ENCODE measurements at regions not wholly inside any gene's neighbourhood (a gene's known extent, or its start where the extent isn't known, plus 50 kb on each side); places are given as distances from the start of the nearest gene placed in this dataset.

DNA sequence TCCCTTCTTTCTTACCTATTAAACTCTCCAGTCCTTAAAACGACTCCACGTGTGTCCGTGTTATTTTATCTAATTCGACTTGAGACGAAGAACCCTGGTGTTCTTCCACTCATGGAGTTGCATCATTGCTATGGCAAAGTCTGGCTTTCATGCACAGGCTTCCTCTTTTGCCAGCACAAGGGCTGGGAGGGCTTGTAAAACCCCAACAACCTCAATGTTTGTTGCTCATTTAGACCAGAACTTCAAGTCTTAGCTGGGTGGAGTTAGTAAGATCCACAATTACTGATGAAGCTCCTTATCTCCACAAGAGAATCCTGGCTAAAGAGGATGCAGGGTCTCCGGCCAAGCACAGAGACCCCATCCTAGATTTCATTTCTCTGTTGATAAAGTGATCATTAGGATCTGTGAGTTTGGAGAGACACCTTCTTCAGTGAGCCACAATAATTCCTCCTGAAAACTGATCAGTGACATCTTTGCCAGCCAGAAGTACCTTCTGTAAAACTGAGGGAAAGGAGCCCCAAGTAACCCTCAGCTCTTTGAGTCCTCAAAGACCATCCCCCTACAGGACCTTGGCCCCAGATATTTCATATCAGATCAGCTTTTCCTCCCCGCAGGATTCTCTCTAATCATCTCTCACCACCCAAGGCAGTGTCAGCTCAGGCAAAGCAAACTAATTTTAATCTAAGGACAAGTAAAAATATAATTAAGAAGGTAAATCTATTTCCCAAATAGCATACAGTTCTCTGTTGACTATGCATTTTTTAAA is 514.6 kb downstream of the FUT8 start:
- Histone ChIP-seq H3K27me3 (ENCODE audit: control insufficient read depth in 3 of 3, insufficient read depth in 3 of 3, low read length in 2 of 3) (no peaks in the 10 kb centered on the region), H3K4me1 (ENCODE audit: control insufficient read depth in 5 of 5, insufficient read depth in 5 of 5, low read length in 5 of 5) (no peaks in the 10 kb centered on the region), H3K9ac (ENCODE audit: insufficient read depth in 1 of 2, low read length in 2 of 2) (no peak overlapping the region), H3K4me3 (no peak overlapping the region), H3K36me3 (ENCODE audit: control insufficient read depth in 4 of 4, insufficient read depth in 4 of 4, low read length in 4 of 4) (no peaks in the 10 kb centered on the region), H3K9me3 (ENCODE audit: control insufficient read depth in 4 of 4, insufficient read depth in 3 of 4, low read length in 3 of 4) (peaks cover 0 to 2% (median 0%) of the 10 kb centered on the region in 4 donors), H3K27ac (ENCODE audit: low read depth in 1 of 2, low read length in 1 of 2) (no peak overlapping the region)
- ATAC-seq (ENCODE audit: insufficient read depth, low FRiP score) = no peak
- TF ChIP-seq, protein P1, sequence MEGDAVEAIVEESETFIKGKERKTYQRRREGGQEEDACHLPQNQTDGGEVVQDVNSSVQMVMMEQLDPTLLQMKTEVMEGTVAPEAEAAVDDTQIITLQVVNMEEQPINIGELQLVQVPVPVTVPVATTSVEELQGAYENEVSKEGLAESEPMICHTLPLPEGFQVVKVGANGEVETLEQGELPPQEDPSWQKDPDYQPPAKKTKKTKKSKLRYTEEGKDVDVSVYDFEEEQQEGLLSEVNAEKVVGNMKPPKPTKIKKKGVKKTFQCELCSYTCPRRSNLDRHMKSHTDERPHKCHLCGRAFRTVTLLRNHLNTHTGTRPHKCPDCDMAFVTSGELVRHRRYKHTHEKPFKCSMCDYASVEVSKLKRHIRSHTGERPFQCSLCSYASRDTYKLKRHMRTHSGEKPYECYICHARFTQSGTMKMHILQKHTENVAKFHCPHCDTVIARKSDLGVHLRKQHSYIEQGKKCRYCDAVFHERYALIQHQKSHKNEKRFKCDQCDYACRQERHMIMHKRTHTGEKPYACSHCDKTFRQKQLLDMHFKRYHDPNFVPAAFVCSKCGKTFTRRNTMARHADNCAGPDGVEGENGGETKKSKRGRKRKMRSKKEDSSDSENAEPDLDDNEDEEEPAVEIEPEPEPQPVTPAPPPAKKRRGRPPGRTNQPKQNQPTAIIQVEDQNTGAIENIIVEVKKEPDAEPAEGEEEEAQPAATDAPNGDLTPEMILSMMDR (IDR thresholded peaks at IDR 0.05; ENCODE audit: control extremely low read depth, extremely low read depth) = no peak
- WGBS, 2 donors = 70 to 76% methylated on average over 7 of the region's 7 CpGs
- DNase-seq = no peak

DNA sequence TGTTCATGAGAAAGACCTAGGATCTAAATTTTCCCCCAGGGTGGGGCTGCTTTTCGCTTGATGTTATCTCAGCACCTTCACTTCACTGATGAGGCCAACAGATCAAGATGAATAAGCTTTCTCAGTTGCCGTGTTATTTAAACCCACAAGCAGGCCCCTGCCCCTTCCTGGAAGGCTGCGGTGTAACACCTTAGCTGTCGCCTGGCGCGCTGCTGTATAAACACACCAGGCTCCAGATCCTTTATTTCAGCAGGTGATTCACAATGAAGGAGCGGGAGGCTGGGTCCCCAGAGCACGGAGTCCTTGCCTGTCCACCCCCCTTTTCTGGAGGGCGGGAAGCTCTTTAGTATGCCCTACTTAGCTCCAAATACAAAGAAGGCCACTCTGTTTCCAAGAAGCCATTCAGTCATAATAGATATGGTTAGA is 515.4 kb downstream of the FUT8 start:
- Histone ChIP-seq H3K36me3 (ENCODE audit: control insufficient read depth in 4 of 4, insufficient read depth in 4 of 4, low read length in 4 of 4) (no peaks in the 10 kb centered on the region), H3K4me1 (ENCODE audit: control insufficient read depth in 5 of 5, insufficient read depth in 5 of 5, low read length in 5 of 5) (no peaks in the 10 kb centered on the region), H3K27ac (ENCODE audit: low read depth in 1 of 2, low read length in 1 of 2) (no peak overlapping the region), H3K9me3 (ENCODE audit: control insufficient read depth in 4 of 4, insufficient read depth in 3 of 4, low read length in 3 of 4) (peaks cover 0 to 2% (median 0%) of the 10 kb centered on the region in 4 donors), H3K4me3 (no peak overlapping the region), H3K27me3 (ENCODE audit: control insufficient read depth in 3 of 3, insufficient read depth in 3 of 3, low read length in 2 of 3) (no peaks in the 10 kb centered on the region), H3K9ac (ENCODE audit: insufficient read depth in 1 of 2, low read length in 2 of 2) (no peak overlapping the region)
- DNase-seq = peak; percentile 16 to 39 (median 19)
- WGBS, 2 donors = 41 to 47% methylated on average over 9 of the region's 9 CpGs
- no peak for ATAC-seq (ENCODE audit: insufficient read depth, low FRiP score)
- TF ChIP-seq, protein P1 (IDR thresholded peaks at IDR 0.05; ENCODE audit: control extremely low read depth, extremely low read depth) = no peak

DNA sequence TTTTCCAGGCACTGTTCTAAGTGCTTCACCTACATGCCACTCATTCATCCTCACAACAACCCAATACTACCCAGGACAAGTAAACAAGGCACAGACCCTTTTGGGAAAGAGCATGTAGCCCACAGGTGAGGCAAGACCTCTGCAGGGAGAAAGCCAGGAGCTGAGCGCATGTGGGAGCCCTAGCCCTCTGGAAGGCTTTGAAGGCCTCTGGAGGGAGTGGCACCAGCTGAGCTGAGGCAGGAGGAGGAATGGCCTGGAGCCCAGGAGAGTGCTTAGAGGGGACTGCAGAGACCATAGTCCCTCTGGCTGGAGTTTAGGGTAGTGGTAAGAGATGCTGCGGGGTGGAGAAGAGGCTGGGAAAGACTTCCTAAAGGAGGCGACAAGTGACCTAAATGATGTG is 516.5 kb downstream of the FUT8 start:
- Histone ChIP-seq H3K9me3 (ENCODE audit: control insufficient read depth in 4 of 4, insufficient read depth in 3 of 4, low read length in 3 of 4) (peaks cover 0 to 2% (median 0%) of the 10 kb centered on the region in 4 donors), H3K9ac (ENCODE audit: insufficient read depth in 1 of 2, low read length in 2 of 2) (no peak overlapping the region), H3K4me1 (ENCODE audit: control insufficient read depth in 5 of 5, insufficient read depth in 5 of 5, low read length in 5 of 5) (no peaks in the 10 kb centered on the region), H3K27me3 (ENCODE audit: control insufficient read depth in 3 of 3, insufficient read depth in 3 of 3, low read length in 2 of 3) (no peaks in the 10 kb centered on the region), H3K27ac (ENCODE audit: low read depth in 1 of 2, low read length in 1 of 2) (no peak overlapping the region), H3K4me3 (no peak overlapping the region), H3K36me3 (ENCODE audit: control insufficient read depth in 4 of 4, insufficient read depth in 4 of 4, low read length in 4 of 4) (no peaks in the 10 kb centered on the region)
- TF ChIP-seq, protein P1 (IDR thresholded peaks at IDR 0.05; ENCODE audit: control extremely low read depth, extremely low read depth) = no peak
- ATAC-seq (ENCODE audit: insufficient read depth, low FRiP score) (no peak), DNase-seq (no peak)
- 95 to 100% methylated on average over 3 of the region's 3 CpGs for WGBS, 2 donors
